GM13976 (cell line): ENCODE measurements at regions not wholly inside any gene's neighbourhood (a gene's known extent, or its start where the extent isn't known, plus 50 kb on each side); places are given as distances from the start of the nearest gene placed in this dataset.

Experiments
- DNase-seq: peaks from one replicate; pipeline ENCODE4 v3.0.0; 2012; ENCODE audit warnings: low spot score
- CTCF ChIP-seq: IDR thresholded peaks from 2 replicates; pipeline ENCODE4 v1.5.1; 2012; ENCODE audit warnings: borderline replicate concordance, mild to moderate bottlenecking; ENCODE audit not compliant: insufficient read depth; ENCODE audit errors: extremely low read depth, missing control alignments, control extremely low read depth
- in situ Hi-C: fragments of 300-500 bp; cut with MboI; formaldehyde crosslinking; loops from one replicate; pipeline ENCODE4 v1.12.0; 2022; ENCODE audit warnings: low sequenced_read_pairs, mixed read lengths, inconsistent platforms; ENCODE audit not compliant: unreplicated experiment

GRCh38 chr3:132145833-132146232 is 111.0 kb upstream of the CPNE4 start:
- in situ Hi-C loops = no loop called here
- no peak for DNase-seq
- TF ChIP-seq CTCF = no peak

GRCh38 chr3:132154619-132155018 is 119.8 kb upstream of the CPNE4 start:
- DNase-seq = no peak
- TF ChIP-seq CTCF = no peak
- in situ Hi-C loops = no loop called here

- in situ Hi-C loops = no loop called here
- no peak for TF ChIP-seq CTCF
- DNase-seq = no peak
Observed at GRCh38 chr3:132159145-132159544, 124.3 kb upstream of the CPNE4 start.

- no peak for TF ChIP-seq CTCF
- in situ Hi-C loops = no loop called here
- no peak for DNase-seq
Observed at GRCh38 chr3:132160198-132160597, 125.4 kb upstream of the CPNE4 start.

- no peak for DNase-seq
- TF ChIP-seq CTCF = no peak
- in situ Hi-C loops = no loop called here
Observed at GRCh38 chr3:132161608-132162007, 126.8 kb upstream of the CPNE4 start.

- TF ChIP-seq CTCF = no peak
- in situ Hi-C loops = no loop called here
- no peak for DNase-seq
Observed at GRCh38 chr3:132164469-132165092, 129.8 kb upstream of the CPNE4 start.
